SK-N-SH (cell line): ENCODE measurements at regions not wholly inside any gene's neighbourhood (a gene's known extent, or its start where the extent isn't known, plus 50 kb on each side); places are given as distances from the start of the nearest gene placed in this dataset.
"Not testable (repeated sequence)": the region's sequence is repeated elsewhere in the genome, so short reads cannot be mapped to it uniquely, and the experiment has no call there.

Experiments used
- CTCF ChIA-PET: fragments of 300-600, 350-600 bp; formaldehyde crosslinking; extraction: SDS; loops from one replicate; lab custom pipeline; 2021; lab: Yijun Ruan, JAX
- POLR2A ChIA-PET: fragments of 350-600 bp; sonication (Branson Sonifier 250); formaldehyde crosslinking; extraction: SDS; loops from one replicate; lab custom pipeline; 2020; ENCODE audit warnings: antibody characterized with exemption, inconsistent platforms; lab: Yijun Ruan, JAX
- DNase-seq: peaks from one replicate; pipeline ENCODE4 v3.0.0; 2012
- H2AFZ ChIP-seq: fragments of 200-600 bp; sonication (generic); 2 replicates; pipeline ENCODE4 v1.8.1; 2016; ENCODE audit warnings: antibody characterized with exemption, mild to moderate bottlenecking, low read depth
- H3F3A ChIP-seq: fragments of 200-600 bp; sonication (generic); replicated peaks from 2 replicates; pipeline ENCODE3; 2016; ENCODE audit warnings: antibody characterized with exemption, mild to moderate bottlenecking; ENCODE audit not compliant: insufficient read depth
- H3K27ac ChIP-seq, 2 experiments: fragments of 200-500 bp in 1 of 2; fragments of 200-600 bp in 1 of 2; sonication (Bioruptor generic) in 1 of 2; sonication (generic), shearing (Covaris generic) in 1 of 2; 2 replicates each; pipeline versions ENCODE4 v1.5.1 to v1.6.1; 2014 to 2016; ENCODE audit warnings: low read depth in 2 of 2, inconsistent platforms in 1 of 2, low read length in 1 of 2, mild to moderate bottlenecking in 1 of 2, mixed read lengths in 1 of 2
- H3K27me3 ChIP-seq: fragments of 200-600 bp; sonication (generic), shearing (Covaris generic); 2 replicates; pipeline ENCODE4 v1.6.1; 2016; ENCODE audit warnings: mixed run types; ENCODE audit not compliant: insufficient read depth
- H3K36me3 ChIP-seq, 2 experiments: fragments of 200-500 bp in 1 of 2; fragments of 200-600 bp in 1 of 2; sonication (Bioruptor generic) in 1 of 2; sonication (generic) in 1 of 2; replicated peaks in 1 of 2; 2 replicates each; pipeline versions ENCODE3 to v1.5.1; 2014 to 2016; ENCODE audit warnings: low read length in 1 of 2, mild to moderate bottlenecking in 1 of 2; ENCODE audit not compliant: insufficient read depth in 2 of 2, control insufficient read depth in 1 of 2
- H3K4me1 ChIP-seq, 2 experiments: fragments of 200-500 bp in 1 of 2; fragments of 200-600 bp in 1 of 2; sonication (Bioruptor generic) in 1 of 2; sonication (generic), shearing (Covaris generic) in 1 of 2; 2 replicates each; pipeline versions ENCODE4 v1.5.1 to v1.6.1; 2014 to 2016; ENCODE audit warnings: low read depth in 1 of 2, low read length in 1 of 2, mixed run types in 1 of 2; ENCODE audit not compliant: insufficient read depth in 2 of 2, control insufficient read depth in 1 of 2
- H3K4me2 ChIP-seq: fragments of 200-600 bp; sonication (generic), shearing (Covaris generic); 2 replicates; pipeline ENCODE4 v1.6.1; 2017; ENCODE audit warnings: mixed run types
- H3K4me3 ChIP-seq, 2 experiments: fragments of 200-500 bp in 1 of 2; fragments of 200-600 bp in 1 of 2; sonication (Bioruptor generic) in 1 of 2; sonication (generic), shearing (Covaris generic) in 1 of 2; 2 replicates each; pipeline versions ENCODE4 v1.5.1 to v1.8.1; 2014 to 2016; ENCODE audit warnings: low read depth in 2 of 2, inconsistent platforms in 1 of 2, low read length in 1 of 2, mild to moderate bottlenecking in 1 of 2, mixed read lengths in 1 of 2, moderate library complexity in 1 of 2
- H3K79me2 ChIP-seq: fragments of 200-600 bp; sonication (generic); 2 replicates; pipeline ENCODE4 v1.8.1; 2017; ENCODE audit warnings: mild to moderate bottlenecking; ENCODE audit not compliant: insufficient read depth
- H3K9ac ChIP-seq: fragments of 200-600 bp; sonication (generic); 2 replicates; pipeline ENCODE4 v1.6.1; 2017; ENCODE audit warnings: mixed run types
- H3K9me2 ChIP-seq: fragments of 200-600 bp; sonication (generic); 2 replicates; pipeline ENCODE4 v1.6.1; 2017; ENCODE audit warnings: mixed run types
- H3K9me3 ChIP-seq: fragments of 200-600 bp; sonication (generic); 2 replicates; pipeline ENCODE4 v1.6.1; 2017; ENCODE audit warnings: mixed run types, mild to moderate bottlenecking, moderate library complexity
- H4K20me1 ChIP-seq: fragments of 200-600 bp; sonication (generic); 2 replicates; pipeline ENCODE4 v1.6.1; 2017; ENCODE audit warnings: mild to moderate bottlenecking, mixed run types; ENCODE audit not compliant: insufficient read depth
- CHD2 ChIP-seq: fragments of 150-350 bp; IDR thresholded peaks from 2 replicates; pipeline ENCODE4 v1.6.1; 2018; ENCODE audit warnings: low read length; ENCODE audit not compliant: partially characterized antibody
- CTCF ChIP-seq: fragments of 200-600 bp; sonication (generic); IDR thresholded peaks from 2 replicates; pipeline ENCODE4 v1.6.1; 2017; ENCODE audit warnings: antibody characterized with exemption, mild to moderate bottlenecking, moderate library complexity
- ELF1 ChIP-seq: IDR thresholded peaks from 2 replicates; pipeline ENCODE4 v1.4.0; 2012
- EZH2phosphoT487 ChIP-seq: fragments of 200-600 bp; sonication (generic); IDR thresholded peaks from 2 replicates; pipeline ENCODE4 v1.6.1; 2017; ENCODE audit warnings: low read depth, mixed run types, mild to moderate bottlenecking, antibody characterized with exemption, moderate library complexity, borderline replicate concordance
- FOSL2 ChIP-seq: IDR thresholded peaks from 2 replicates; pipeline ENCODE4 v1.4.0; 2012; ENCODE audit warnings: low read depth, mild to moderate bottlenecking, moderate library complexity, borderline replicate concordance
- FOXJ3 ChIP-seq: sonication (generic); formaldehyde crosslinking; IDR thresholded peaks from 2 replicates; pipeline ENCODE4 v1.5.1; 2020; ENCODE audit warnings: mild to moderate bottlenecking, missing genetic modification reagents
- FOXM1 ChIP-seq: IDR thresholded peaks from 2 replicates; pipeline ENCODE4 v1.4.0; 2012; ENCODE audit warnings: low read depth, mild to moderate bottlenecking
- JUND ChIP-seq: IDR thresholded peaks from 2 replicates; pipeline ENCODE4 v1.4.0; 2012
- MEF2A ChIP-seq: IDR thresholded peaks from 2 replicates; pipeline ENCODE4 v1.4.0; 2012; ENCODE audit warnings: low read depth, borderline replicate concordance
- NFIC ChIP-seq: IDR thresholded peaks from 2 replicates; pipeline ENCODE4 v1.4.0; 2012; ENCODE audit warnings: borderline replicate concordance
- NRF1 ChIP-seq: IDR thresholded peaks from 2 replicates; pipeline ENCODE4 v1.6.1; 2012; ENCODE audit warnings: low read depth, mild to moderate bottlenecking, low read length
- RCOR1 ChIP-seq: fragments of 150-350 bp; IDR thresholded peaks from 2 replicates; pipeline ENCODE4 v1.6.1; 2017; ENCODE audit warnings: antibody characterized with exemption, low read length
- RXRA ChIP-seq: IDR thresholded peaks from 2 replicates; pipeline ENCODE4 v1.4.0; 2012; ENCODE audit warnings: low read depth, mild to moderate bottlenecking, borderline replicate concordance
- SIN3A ChIP-seq: IDR thresholded peaks from 2 replicates; pipeline ENCODE4 v1.6.1; 2012; ENCODE audit warnings: low read depth, mild to moderate bottlenecking, low read length, moderate library complexity, borderline replicate concordance
- TCF12 ChIP-seq: IDR thresholded peaks from 2 replicates; pipeline ENCODE4 v1.4.0; 2012
- USF1 ChIP-seq: IDR thresholded peaks from 2 replicates; pipeline ENCODE4 v1.4.0; 2012; ENCODE audit warnings: low read depth, borderline replicate concordance
- YY1 ChIP-seq: IDR thresholded peaks from 2 replicates; pipeline ENCODE4 v1.4.0; 2012; ENCODE audit warnings: low read depth, mild to moderate bottlenecking
- WGBS: methylation state at CpG from one replicate; pipeline ENCODE4 v1.1.6; 2017; ENCODE audit warnings: low lambda C conversion rate; 5-methylcytosine and 5-hydroxymethylcytosine counted together
- TF ChIP-seq, protein P1 (sequence below): IDR thresholded peaks from 2 replicates; pipeline ENCODE4 v1.4.0; 2012; ENCODE audit warnings: low read depth, borderline replicate concordance
- TF ChIP-seq, protein P2 (sequence below): fragments of 150-350 bp; IDR thresholded peaks from 2 replicates; pipeline ENCODE4 v1.6.1; 2017; ENCODE audit warnings: antibody characterized with exemption, low read length, low read depth, borderline replicate concordance

- Histone ChIP-seq H3K27ac (no peak overlapping the region), H3K79me2 (no peaks in the 10 kb centered on the region), H3K36me3 (no peaks in the 10 kb centered on the region), H3K4me2 (no peak overlapping the region), H2AFZ (no peak overlapping the region), H3K27me3 (no peaks in the 10 kb centered on the region), H3K9me3 (no peaks in the 10 kb centered on the region), H3K4me3 (no peak overlapping the region), H3K4me1 (no peaks in the 10 kb centered on the region)
- no peak for DNase-seq
- CTCF ChIA-PET = no interaction called here
- TF ChIP-seq, protein P1, sequence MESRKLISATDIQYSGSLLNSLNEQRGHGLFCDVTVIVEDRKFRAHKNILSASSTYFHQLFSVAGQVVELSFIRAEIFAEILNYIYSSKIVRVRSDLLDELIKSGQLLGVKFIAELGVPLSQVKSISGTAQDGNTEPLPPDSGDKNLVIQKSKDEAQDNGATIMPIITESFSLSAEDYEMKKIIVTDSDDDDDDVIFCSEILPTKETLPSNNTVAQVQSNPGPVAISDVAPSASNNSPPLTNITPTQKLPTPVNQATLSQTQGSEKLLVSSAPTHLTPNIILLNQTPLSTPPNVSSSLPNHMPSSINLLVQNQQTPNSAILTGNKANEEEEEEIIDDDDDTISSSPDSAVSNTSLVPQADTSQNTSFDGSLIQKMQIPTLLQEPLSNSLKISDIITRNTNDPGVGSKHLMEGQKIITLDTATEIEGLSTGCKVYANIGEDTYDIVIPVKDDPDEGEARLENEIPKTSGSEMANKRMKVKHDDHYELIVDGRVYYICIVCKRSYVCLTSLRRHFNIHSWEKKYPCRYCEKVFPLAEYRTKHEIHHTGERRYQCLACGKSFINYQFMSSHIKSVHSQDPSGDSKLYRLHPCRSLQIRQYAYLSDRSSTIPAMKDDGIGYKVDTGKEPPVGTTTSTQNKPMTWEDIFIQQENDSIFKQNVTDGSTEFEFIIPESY = no peak
- TF ChIP-seq NFIC (no peak), CHD2 (no peak), ELF1 (no peak), EZH2phosphoT487 (no peak), USF1 (no peak), FOXJ3 (CRISPR knock-in tag) (no peak), FOXM1 (no peak), YY1 (no peak), FOSL2 (no peak), NRF1 (no peak), RXRA (no peak), RCOR1 (no peak), MEF2A (no peak), SIN3A (no peak), CTCF (no peak), TCF12 (no peak), JUND (no peak)
- TF ChIP-seq, protein P2, sequence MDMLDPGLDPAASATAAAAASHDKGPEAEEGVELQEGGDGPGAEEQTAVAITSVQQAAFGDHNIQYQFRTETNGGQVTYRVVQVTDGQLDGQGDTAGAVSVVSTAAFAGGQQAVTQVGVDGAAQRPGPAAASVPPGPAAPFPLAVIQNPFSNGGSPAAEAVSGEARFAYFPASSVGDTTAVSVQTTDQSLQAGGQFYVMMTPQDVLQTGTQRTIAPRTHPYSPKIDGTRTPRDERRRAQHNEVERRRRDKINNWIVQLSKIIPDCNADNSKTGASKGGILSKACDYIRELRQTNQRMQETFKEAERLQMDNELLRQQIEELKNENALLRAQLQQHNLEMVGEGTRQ = no peak
- TF ChIP-seq, all 33 proteins: peak for 0
- Histone ChIP-seq H3K9ac (no peak overlapping the region), H4K20me1 (no peaks in the 10 kb centered on the region), H3K9me2 (no peaks in the 10 kb centered on the region), H3F3A (no peaks in the 10 kb centered on the region)
- WGBS = 21% methylated on average over 8 of the region's 8 CpGs
- POLR2A ChIA-PET = no interaction called here
Measured at GRCh38 chr14:37819155-37820015, 224.0 kb downstream of the TTC6 start.

GRCh38 chr14:37820810-37821209 lies 225.4 kb downstream of the TTC6 start:
- H3K4me3 ChIP-seq, CTCF ChIA-PET, H3K4me1 ChIP-seq, H3K27me3 ChIP-seq, H4K20me1 ChIP-seq, H3K9me3 ChIP-seq, DNase-seq, H3K36me3 ChIP-seq, H3K9ac ChIP-seq, H3K27ac ChIP-seq, H3F3A ChIP-seq, POLR2A ChIA-PET, H2AFZ ChIP-seq, H3K9me2 ChIP-seq, H3K79me2 ChIP-seq, H3K4me2 ChIP-seq: not testable (repeated sequence)
